Upper lobe of right lung (tissue), 1 donor: ENCODE measurements at regions not wholly inside any gene's neighbourhood (a gene's known extent, or its start where the extent isn't known, plus 50 kb on each side); places are given as distances from the start of the nearest gene placed in this dataset.

Experiments used
- ATAC-seq: fragments of 200-7000 bp; cut with Tn5 transposase; one replicate; pipeline ENCODE4 v1.9.1; 2020; ENCODE audit warnings: mild to moderate bottlenecking, moderate library complexity
- DNase-seq: peaks from one replicate; pipeline ENCODE4 v3.0.0-alpha.2; 2020
- H3K27ac ChIP-seq: fragments of 200-600 bp; one replicate; pipeline ENCODE4 v1.8.0; 2022
- H3K27me3 ChIP-seq: fragments of 200-600 bp; one replicate; pipeline ENCODE4 v1.8.0; 2022; ENCODE audit warnings: mild to moderate bottlenecking
- H3K36me3 ChIP-seq: fragments of 200-600 bp; one replicate; pipeline ENCODE4 v1.8.0; 2022
- H3K4me1 ChIP-seq: fragments of 200-600 bp; one replicate; pipeline ENCODE4 v1.8.0; 2022
- H3K4me3 ChIP-seq: fragments of 200-600 bp; one replicate; pipeline ENCODE4 v1.8.0; 2022; ENCODE audit warnings: mild to moderate bottlenecking
- H3K9me3 ChIP-seq: fragments of 200-600 bp; one replicate; pipeline ENCODE4 v1.8.0; 2022
- intact Hi-C: fragments of 100-400 bp; cut with DNase I; formaldehyde crosslinking; loops from one replicate; pipeline ENCODE4 v1.11.0; 2022
- TF ChIP-seq, protein P1 (sequence below): fragments of 200-600 bp; IDR thresholded peaks from one replicate; pipeline ENCODE4 v1.8.0; 2022; ENCODE audit warnings: antibody characterized with exemption
- donor health status: DM: no; HTN: yes; CAD: no; lungs with severe emphysema.

DNA sequence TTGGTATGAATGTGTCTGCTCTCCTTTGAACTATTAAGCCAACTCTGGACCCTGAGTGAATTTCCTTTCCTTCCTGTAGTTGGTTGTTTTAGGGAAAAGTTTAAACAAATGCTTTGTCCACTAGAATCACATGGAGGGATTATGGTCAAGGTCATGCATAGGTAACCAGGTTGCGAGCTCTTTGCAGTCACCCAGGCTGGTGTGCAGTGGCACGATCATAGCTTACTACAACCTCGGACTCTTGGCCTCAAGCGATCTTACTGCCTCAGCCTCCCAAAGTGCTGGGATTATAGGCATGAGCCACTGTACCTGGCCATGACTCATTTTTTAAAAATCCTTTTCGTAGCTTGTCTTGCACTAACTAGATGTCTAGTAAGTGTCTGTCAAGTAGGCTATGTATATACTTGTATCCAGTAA, 88.0 kb upstream of the SOX4 start:
- intact Hi-C loops = no loop called here
- Histone ChIP-seq H3K27me3 (no peaks in the 10 kb centered on the region), H3K36me3 (no peaks in the 10 kb centered on the region), H3K9me3 (no peaks in the 10 kb centered on the region), H3K4me1 (no peaks in the 10 kb centered on the region), H3K27ac (no peak overlapping the region), H3K4me3 (no peak overlapping the region)
- DNase-seq (no peak), ATAC-seq (no peak)
- TF ChIP-seq, protein P1, sequence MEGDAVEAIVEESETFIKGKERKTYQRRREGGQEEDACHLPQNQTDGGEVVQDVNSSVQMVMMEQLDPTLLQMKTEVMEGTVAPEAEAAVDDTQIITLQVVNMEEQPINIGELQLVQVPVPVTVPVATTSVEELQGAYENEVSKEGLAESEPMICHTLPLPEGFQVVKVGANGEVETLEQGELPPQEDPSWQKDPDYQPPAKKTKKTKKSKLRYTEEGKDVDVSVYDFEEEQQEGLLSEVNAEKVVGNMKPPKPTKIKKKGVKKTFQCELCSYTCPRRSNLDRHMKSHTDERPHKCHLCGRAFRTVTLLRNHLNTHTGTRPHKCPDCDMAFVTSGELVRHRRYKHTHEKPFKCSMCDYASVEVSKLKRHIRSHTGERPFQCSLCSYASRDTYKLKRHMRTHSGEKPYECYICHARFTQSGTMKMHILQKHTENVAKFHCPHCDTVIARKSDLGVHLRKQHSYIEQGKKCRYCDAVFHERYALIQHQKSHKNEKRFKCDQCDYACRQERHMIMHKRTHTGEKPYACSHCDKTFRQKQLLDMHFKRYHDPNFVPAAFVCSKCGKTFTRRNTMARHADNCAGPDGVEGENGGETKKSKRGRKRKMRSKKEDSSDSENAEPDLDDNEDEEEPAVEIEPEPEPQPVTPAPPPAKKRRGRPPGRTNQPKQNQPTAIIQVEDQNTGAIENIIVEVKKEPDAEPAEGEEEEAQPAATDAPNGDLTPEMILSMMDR = no peak

DNA sequence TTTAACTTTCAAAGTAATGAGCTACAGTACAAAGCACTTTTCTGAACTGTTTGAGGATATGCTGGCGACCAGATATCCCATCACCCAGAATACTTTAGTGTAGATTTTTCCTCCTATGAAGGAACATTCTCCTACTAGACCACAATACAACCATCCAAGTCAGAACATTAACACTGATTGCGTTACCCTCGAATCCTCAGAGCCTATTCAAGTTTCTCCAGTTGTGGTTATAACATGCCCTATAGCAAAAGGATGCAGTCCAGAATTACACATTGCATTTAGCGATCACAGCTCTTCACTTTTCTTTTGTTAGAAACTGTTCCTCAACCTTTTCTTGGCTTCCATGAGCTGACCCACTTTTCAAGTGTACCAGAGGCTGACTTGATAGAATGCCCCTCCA, 87.4 kb upstream of the SOX4 start:
- H3K4me3 ChIP-seq = no peak overlapping the region
- no peak overlapping the region for H3K27ac ChIP-seq
- intact Hi-C loops = no loop called here
- ATAC-seq (no peak), DNase-seq (no peak)
- TF ChIP-seq, protein P1 = no peak
- no peaks in the 10 kb centered on the region for H3K9me3 ChIP-seq
- no peaks in the 10 kb centered on the region for H3K4me1 ChIP-seq
- no peaks in the 10 kb centered on the region for H3K36me3 ChIP-seq
- no peaks in the 10 kb centered on the region for H3K27me3 ChIP-seq

DNA sequence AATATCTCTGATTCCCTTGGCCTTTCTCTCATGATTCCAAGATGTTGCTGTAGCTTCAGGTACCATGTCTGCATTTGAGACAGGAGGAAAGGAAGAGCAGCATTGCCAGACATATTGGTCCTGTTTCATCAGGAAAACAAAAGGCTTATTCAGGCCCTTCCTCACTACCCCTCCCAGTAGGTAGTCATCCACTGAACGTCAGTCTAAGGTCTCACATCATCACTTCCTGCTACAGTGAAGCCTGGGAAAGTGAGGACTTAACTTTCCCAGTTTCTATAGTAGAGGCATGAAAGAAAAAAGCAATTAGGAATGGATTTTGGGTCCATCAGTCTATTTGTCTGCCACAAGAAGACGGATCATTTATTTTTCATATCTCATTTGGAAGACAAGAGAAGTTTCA, 85.7 kb upstream of the SOX4 start:
- Histone ChIP-seq H3K27me3 (no peaks in the 10 kb centered on the region), H3K36me3 (no peaks in the 10 kb centered on the region), H3K9me3 (no peaks in the 10 kb centered on the region), H3K4me1 (no peaks in the 10 kb centered on the region), H3K27ac (no peak overlapping the region), H3K4me3 (no peak overlapping the region)
- ATAC-seq = no peak
- intact Hi-C loops = no loop called here
- DNase-seq = no peak
- TF ChIP-seq, protein P1 = no peak

DNA sequence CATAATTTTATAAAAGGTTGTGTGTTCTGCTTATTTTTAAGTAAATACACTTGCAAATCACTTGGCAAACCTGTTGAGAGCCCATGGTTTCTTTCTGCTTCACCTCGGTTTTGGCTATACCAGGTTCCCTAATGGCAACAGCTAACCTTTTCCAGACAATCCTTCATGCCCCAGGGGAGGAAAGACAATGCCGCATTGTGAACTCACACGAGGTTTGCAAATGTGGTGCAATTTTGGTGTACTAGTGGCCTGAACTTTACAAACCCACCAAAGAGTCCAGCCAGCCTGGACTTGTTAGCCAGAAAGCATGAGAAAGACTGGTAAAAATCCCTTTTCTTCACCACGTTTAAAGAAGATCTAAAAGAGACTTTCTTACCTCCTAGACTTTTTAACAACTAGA, 84.8 kb upstream of the SOX4 start:
- ATAC-seq = no peak
- TF ChIP-seq, protein P1 = no peak
- Histone ChIP-seq H3K4me3 (no peak overlapping the region), H3K27me3 (no peaks in the 10 kb centered on the region), H3K27ac (no peak overlapping the region), H3K36me3 (no peaks in the 10 kb centered on the region), H3K9me3 (no peaks in the 10 kb centered on the region), H3K4me1 (no peaks in the 10 kb centered on the region)
- no peak for DNase-seq
- intact Hi-C loops = no loop called here

DNA sequence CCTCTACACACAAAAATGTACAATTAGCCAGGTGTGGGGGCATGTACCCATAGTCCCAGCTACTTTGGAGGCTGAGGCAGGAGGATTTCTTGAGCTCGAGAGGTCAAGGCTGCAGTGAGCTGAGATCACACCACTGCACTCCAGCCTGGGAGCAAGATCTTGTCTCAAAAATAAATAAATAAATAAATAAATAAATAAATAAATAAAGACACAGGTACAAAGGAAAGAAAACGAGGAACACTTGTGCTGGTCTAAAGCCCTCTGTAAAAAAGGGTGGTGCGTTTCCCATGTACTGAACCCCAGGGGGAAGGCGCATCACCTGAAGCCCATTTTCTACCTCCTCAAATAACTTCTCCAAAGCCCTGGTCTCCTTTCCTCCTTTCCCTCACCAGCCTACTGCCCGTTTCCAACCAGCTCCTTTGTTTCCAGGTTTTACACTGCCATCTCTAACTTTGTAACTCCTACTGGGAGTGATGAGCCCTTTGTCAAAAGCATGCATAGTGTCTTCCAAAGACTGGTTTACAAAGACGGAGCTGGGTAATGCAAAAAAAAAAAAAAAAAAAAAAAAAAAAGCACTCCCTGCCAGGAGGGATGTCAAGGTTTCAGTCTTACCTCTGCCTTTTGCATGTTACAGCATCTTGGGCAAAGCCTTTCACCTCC, 81.5 kb upstream of the SOX4 start:
- Histone ChIP-seq H3K9me3 (no peaks in the 10 kb centered on the region), H3K27ac (no peak overlapping the region), H3K4me1 (no peaks in the 10 kb centered on the region), H3K4me3 (no peak overlapping the region), H3K27me3 (no peaks in the 10 kb centered on the region), H3K36me3 (no peaks in the 10 kb centered on the region)
- ATAC-seq (no peak), DNase-seq (no peak)
- intact Hi-C loops = no loop called here
- TF ChIP-seq, protein P1 = no peak

DNA sequence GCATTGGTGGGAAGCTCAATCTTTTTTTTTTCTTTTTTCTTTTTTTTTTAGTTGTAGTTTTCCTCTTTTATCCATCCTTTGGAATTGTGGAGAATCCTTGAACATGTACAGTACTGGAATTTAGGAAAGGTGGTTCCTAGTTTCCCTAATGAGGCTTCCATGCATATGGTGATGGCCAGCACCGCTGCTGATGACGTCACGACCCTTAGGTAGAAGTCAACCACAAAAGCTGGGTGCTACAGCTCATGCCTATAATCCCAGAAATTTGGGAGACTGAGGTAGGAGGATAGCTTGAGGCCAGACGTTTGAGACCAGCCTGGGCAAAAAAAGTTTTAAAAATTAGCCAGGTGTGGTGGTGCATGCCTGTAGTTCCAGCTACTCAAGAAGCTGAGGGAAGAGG, 79.3 kb upstream of the SOX4 start:
- intact Hi-C loops = no loop called here
- Histone ChIP-seq H3K27ac (no peak overlapping the region), H3K27me3 (no peaks in the 10 kb centered on the region), H3K4me3 (no peak overlapping the region), H3K36me3 (no peaks in the 10 kb centered on the region), H3K9me3 (no peaks in the 10 kb centered on the region), H3K4me1 (no peaks in the 10 kb centered on the region)
- no peak for ATAC-seq
- no peak for DNase-seq
- TF ChIP-seq, protein P1 = no peak
